IMR-90 (cell line): ENCODE measurements at regions not wholly inside any gene's neighbourhood (a gene's known extent, or its start where the extent isn't known, plus 50 kb on each side); places are given as distances from the start of the nearest gene placed in this dataset.

Experiments used
- ATAC-seq: fragments of 200-7000 bp; cut with Tn5 transposase; 2 replicates; pipeline ENCODE4 v1.9.1; 2020; ENCODE audit warnings: low read depth, mild to moderate bottlenecking, moderate library complexity
- BruUV-seq: library from RNA; stranded (reverse); fragments of 400-500 nt; replicated peaks from 2 replicates; lab custom pipeline; 2021; lab: Mats Ljungman, UMichigan
- CTCF ChIA-PET: fragments of 300-600 bp; formaldehyde crosslinking; extraction: SDS; loops from one replicate; lab custom pipeline; 2021; ENCODE audit warnings: antibody characterized with exemption; lab: Yijun Ruan, JAX
- POLR2A ChIA-PET: fragments of 300-600 bp; sonication (Branson Sonifier 250); formaldehyde crosslinking; loops from one replicate; lab custom pipeline; 2022; ENCODE audit warnings: antibody characterized with exemption; ENCODE audit not compliant: unreplicated experiment; lab: Charles Lee
- DNase-seq: peaks from one replicate; pipeline ENCODE4 v3.0.0; 2013
- H2AFZ ChIP-seq: replicated peaks from 2 replicates; pipeline ENCODE3; 2013; ENCODE audit warnings: low read length, mild to moderate bottlenecking; ENCODE audit not compliant: poor library complexity
- H2AK5ac ChIP-seq: 2 replicates; pipeline ENCODE4 v1.6.1; 2013; ENCODE audit warnings: low read depth, low read length, inconsistent platforms
- H2AK9ac ChIP-seq: replicated peaks from 2 replicates; pipeline ENCODE3; 2013; ENCODE audit warnings: mild to moderate bottlenecking, low read depth, low read length, moderate library complexity; ENCODE audit not compliant: poor library complexity
- H2BK120ac ChIP-seq: 2 replicates; pipeline ENCODE4 v1.6.1; 2013; ENCODE audit warnings: low read depth, low read length, inconsistent platforms
- H2BK15ac ChIP-seq: 3 replicates; pipeline ENCODE4 v1.6.1; 2013; ENCODE audit warnings: low read depth, low read length, inconsistent platforms
- H2BK20ac ChIP-seq: 2 replicates; pipeline ENCODE4 v1.6.1; 2013; ENCODE audit warnings: low read depth, mild to moderate bottlenecking, inconsistent platforms, low read length, moderate library complexity
- H2BK5ac ChIP-seq: 2 replicates; pipeline ENCODE4 v1.6.1; 2013; ENCODE audit warnings: mild to moderate bottlenecking, low read depth, low read length, inconsistent platforms; ENCODE audit not compliant: poor library complexity, severe bottlenecking
- H3K14ac ChIP-seq: replicated peaks from 2 replicates; pipeline ENCODE4 v1.6.1; 2013; ENCODE audit warnings: low read depth, low read length, inconsistent platforms
- H3K18ac ChIP-seq: 2 replicates; pipeline ENCODE4 v1.6.1; 2013; ENCODE audit warnings: low read depth, low read length, control low read depth
- H3K23ac ChIP-seq: 2 replicates; pipeline ENCODE4 v1.6.1; 2013; ENCODE audit warnings: low read depth, low read length, inconsistent platforms
- H3K27ac ChIP-seq: 2 replicates; pipeline ENCODE4 v1.5.1; 2013; ENCODE audit warnings: mild to moderate bottlenecking, control low read depth, low read length; ENCODE audit not compliant: insufficient read depth
- H3K27me3 ChIP-seq: 2 replicates; pipeline ENCODE4 v1.6.1; 2013; ENCODE audit warnings: low read length; ENCODE audit not compliant: control insufficient read depth, insufficient read depth
- H3K36me3 ChIP-seq: 2 replicates; pipeline ENCODE4 v1.6.1; 2013; ENCODE audit warnings: low read length, mixed read lengths; ENCODE audit not compliant: control insufficient read depth, insufficient read depth
- H3K4ac ChIP-seq: 2 replicates; pipeline ENCODE4 v1.6.1; 2013; ENCODE audit warnings: low read depth, low read length, inconsistent platforms
- H3K4me1 ChIP-seq: 2 replicates; pipeline ENCODE4 v1.6.1; 2013; ENCODE audit warnings: low read length, mixed read lengths; ENCODE audit not compliant: control insufficient read depth, insufficient read depth
- H3K4me2 ChIP-seq: 2 replicates; pipeline ENCODE4 v1.6.1; 2013; ENCODE audit warnings: low read depth, mild to moderate bottlenecking, control low read depth, low read length, moderate library complexity
- H3K4me3 ChIP-seq: 2 replicates; pipeline ENCODE4 v1.5.1; 2013; ENCODE audit warnings: low read depth, mild to moderate bottlenecking, control low read depth, low read length, moderate library complexity; ENCODE audit not compliant: insufficient read depth
- H3K56ac ChIP-seq: 2 replicates; pipeline ENCODE4 v1.6.1; 2013; ENCODE audit warnings: low read length, inconsistent platforms; ENCODE audit not compliant: insufficient read depth; ENCODE audit errors: extremely low read depth
- H3K79me1 ChIP-seq, 2 experiments: 2 replicates each; pipeline ENCODE4 v1.6.1; 2013; ENCODE audit warnings: low read length in 2 of 2, inconsistent platforms in 1 of 2, low read depth in 1 of 2
- H3K9ac ChIP-seq: 2 replicates; pipeline ENCODE4 v1.6.1; 2013; ENCODE audit warnings: low read depth, low read length, control low read depth
- H3K9me1 ChIP-seq: 2 replicates; pipeline ENCODE4 v1.6.1; 2013; ENCODE audit warnings: low read length, inconsistent platforms; ENCODE audit not compliant: insufficient read depth
- H3K9me3 ChIP-seq: 2 replicates; pipeline ENCODE4 v1.6.1; 2013; ENCODE audit warnings: low read length; ENCODE audit not compliant: control insufficient read depth, insufficient read depth
- H4K20me1 ChIP-seq: 2 replicates; pipeline ENCODE4 v1.6.1; 2013; ENCODE audit warnings: low read length, inconsistent platforms; ENCODE audit not compliant: insufficient read depth
- H4K5ac ChIP-seq: 2 replicates; pipeline ENCODE4 v1.6.1; 2013; ENCODE audit warnings: mild to moderate bottlenecking, low read depth, low read length, control low read depth
- H4K8ac ChIP-seq, 2 experiments: 2 replicates each; pipeline ENCODE4 v1.6.1; 2013; ENCODE audit warnings: low read depth in 2 of 2, low read length in 2 of 2, control low read depth in 1 of 2, inconsistent platforms in 1 of 2
- H4K91ac ChIP-seq: 2 replicates; pipeline ENCODE4 v1.6.1; 2013; ENCODE audit warnings: low read depth, low read length, inconsistent platforms; ENCODE audit not compliant: insufficient read depth
- BHLHE40 ChIP-seq: fragments of 150-350 bp; IDR thresholded peaks from 2 replicates; pipeline ENCODE4 v1.6.1; 2016; ENCODE audit warnings: mild to moderate bottlenecking, low read depth, low read length
- CEBPB ChIP-seq: IDR thresholded peaks from 2 replicates; pipeline ENCODE4 v1.6.1; 2012; ENCODE audit warnings: low read depth, low read length, improper control_type of control experiment
- CHD1 ChIP-seq: IDR thresholded peaks from 2 replicates; pipeline ENCODE4 v1.6.1; 2012; ENCODE audit warnings: low read depth, low read length, improper control_type of control experiment
- FOS ChIP-seq: fragments of 150-350 bp; IDR thresholded peaks from 2 replicates; pipeline ENCODE4 v1.6.1; 2016; ENCODE audit warnings: low read depth, low read length
- MAFK ChIP-seq: IDR thresholded peaks from 2 replicates; pipeline ENCODE4 v1.6.1; 2012; ENCODE audit warnings: low read depth, low read length, improper control_type of control experiment
- MAZ ChIP-seq: IDR thresholded peaks from 2 replicates; pipeline ENCODE4 v1.6.1; 2012; ENCODE audit warnings: low read depth, mild to moderate bottlenecking, low read length, improper control_type of control experiment, moderate library complexity, borderline replicate concordance
- MXI1 ChIP-seq: IDR thresholded peaks from 2 replicates; pipeline ENCODE4 v1.6.1; 2012; ENCODE audit warnings: low read depth, mild to moderate bottlenecking, low read length, moderate library complexity, borderline replicate concordance
- NFE2L2 ChIP-seq: fragments of 150-350 bp; IDR thresholded peaks from 2 replicates; pipeline ENCODE4 v1.6.1; 2016; ENCODE audit warnings: low read depth, mild to moderate bottlenecking, low read length
- POLR2A ChIP-seq: IDR thresholded peaks from 2 replicates; pipeline ENCODE4 v1.6.1; 2012; ENCODE audit warnings: mild to moderate bottlenecking, low read depth, low read length
- RAD21 ChIP-seq: IDR thresholded peaks from 2 replicates; pipeline ENCODE4 v1.6.1; 2012; ENCODE audit warnings: low read length, improper control_type of control experiment
- RCOR1 ChIP-seq: IDR thresholded peaks from 2 replicates; pipeline ENCODE4 v1.6.1; 2012; ENCODE audit warnings: mild to moderate bottlenecking, low read length, improper control_type of control experiment; ENCODE audit not compliant: insufficient replicate concordance
- RFX5 ChIP-seq: IDR thresholded peaks from 2 replicates; pipeline ENCODE4 v1.8.0; 2012; ENCODE audit warnings: low read depth, mild to moderate bottlenecking, low read length, moderate library complexity
- SMC3 ChIP-seq: fragments of 150-350 bp; IDR thresholded peaks from 2 replicates; pipeline ENCODE4 v1.6.1; 2016; ENCODE audit warnings: low read depth, mild to moderate bottlenecking, antibody characterized with exemption, low read length, moderate library complexity
- USF2 ChIP-seq: fragments of 150-350 bp; IDR thresholded peaks from 2 replicates; pipeline ENCODE4 v1.6.1; 2017; ENCODE audit warnings: mild to moderate bottlenecking, antibody characterized with exemption, low read length, low read depth
- WGBS, 2 experiments: methylation state at CpG; one replicate each; pipeline versions ENCODE4 v1.1.5 to v1.1.7; 2013; ENCODE audit warnings: missing lambda C conversion rate in 2 of 2; ENCODE audit not compliant: insufficient read length in 1 of 2; ENCODE audit errors: extremely low coverage in 2 of 2; 5-methylcytosine and 5-hydroxymethylcytosine counted together
- dilution Hi-C: fragments of 300-500 bp; cut with HindIII; formaldehyde crosslinking; loops from one replicate; pipeline ENCODE4 v1.14.3; 2018; ENCODE audit warnings: low sequenced_read_pairs; ENCODE audit not compliant: unreplicated experiment
- in situ Hi-C: fragments of 300-500 bp; cut with MboI; formaldehyde crosslinking; loops from 3 replicates; pipeline ENCODE4 v1.14.3; 2019; ENCODE audit warnings: low sequenced_read_pairs, inconsistent platforms, mixed read lengths
- intact Hi-C: fragments of 100-400 bp; cut with micrococcal nuclease; formaldehyde crosslinking; loops from 2 replicates; pipeline ENCODE4 v1.10.0; 2022
- TF ChIP-seq, protein P1 (sequence below): conservative IDR thresholded peaks from 2 replicates; pipeline ENCODE4 v1.5.1; 2012; ENCODE audit warnings: mild to moderate bottlenecking, low read depth, low read length, improper control_type of control experiment
- TF ChIP-seq, protein P2 (sequence below): fragments of 150-350 bp; IDR thresholded peaks from 2 replicates; pipeline ENCODE4 v1.6.1; 2016; ENCODE audit warnings: low read depth, mild to moderate bottlenecking, low read length, moderate library complexity, borderline replicate concordance

GRCh38 chr1:208603721-208604120 lies 359.5 kb upstream of the PLXNA2 start:
- Histone ChIP-seq H3K79me1 (no peaks in the 10 kb centered on the region), H3K9me1 (no peaks in the 10 kb centered on the region), H4K20me1 (no peaks in the 10 kb centered on the region), H4K5ac (no peak overlapping the region), H3K4me1 (no peaks in the 10 kb centered on the region), H2AK9ac (no peak overlapping the region), H3K27me3 (no peaks in the 10 kb centered on the region), H3K4me2 (no peak overlapping the region), H3K4me3 (no peak overlapping the region), H2AK5ac (no peak overlapping the region), H4K91ac (no peak overlapping the region), H2BK20ac (no peak overlapping the region), H3K56ac (no peak overlapping the region), H4K8ac (no peak overlapping the region), H2BK15ac (no peak overlapping the region), H3K9me3 (peaks cover 3% of the 10 kb centered on the region; the same call in 1 of the 2 replicates), H3K9ac (no peak overlapping the region), H3K27ac (no peak overlapping the region), H3K4ac (no peak overlapping the region), H3K14ac (no peak overlapping the region), H2BK120ac (no peak overlapping the region), H3K36me3 (no peaks in the 10 kb centered on the region), H3K23ac (no peak overlapping the region), H2BK5ac (no peak overlapping the region), H2AFZ (no peak overlapping the region), H3K18ac (no peak overlapping the region)
- BruUV-seq, result no TSS peak
- in situ Hi-C loops, result no loop called here
- TF ChIP-seq RAD21 (no peak), MAFK (no peak), MXI1 (no peak), CEBPB (no peak), RFX5 (no peak), USF2 (no peak), POLR2A (no peak), SMC3 (no peak), FOS (no peak), NFE2L2 (no peak), MAZ (no peak), RCOR1 (no peak), CHD1 (no peak), BHLHE40 (no peak)
- TF ChIP-seq, protein P1, sequence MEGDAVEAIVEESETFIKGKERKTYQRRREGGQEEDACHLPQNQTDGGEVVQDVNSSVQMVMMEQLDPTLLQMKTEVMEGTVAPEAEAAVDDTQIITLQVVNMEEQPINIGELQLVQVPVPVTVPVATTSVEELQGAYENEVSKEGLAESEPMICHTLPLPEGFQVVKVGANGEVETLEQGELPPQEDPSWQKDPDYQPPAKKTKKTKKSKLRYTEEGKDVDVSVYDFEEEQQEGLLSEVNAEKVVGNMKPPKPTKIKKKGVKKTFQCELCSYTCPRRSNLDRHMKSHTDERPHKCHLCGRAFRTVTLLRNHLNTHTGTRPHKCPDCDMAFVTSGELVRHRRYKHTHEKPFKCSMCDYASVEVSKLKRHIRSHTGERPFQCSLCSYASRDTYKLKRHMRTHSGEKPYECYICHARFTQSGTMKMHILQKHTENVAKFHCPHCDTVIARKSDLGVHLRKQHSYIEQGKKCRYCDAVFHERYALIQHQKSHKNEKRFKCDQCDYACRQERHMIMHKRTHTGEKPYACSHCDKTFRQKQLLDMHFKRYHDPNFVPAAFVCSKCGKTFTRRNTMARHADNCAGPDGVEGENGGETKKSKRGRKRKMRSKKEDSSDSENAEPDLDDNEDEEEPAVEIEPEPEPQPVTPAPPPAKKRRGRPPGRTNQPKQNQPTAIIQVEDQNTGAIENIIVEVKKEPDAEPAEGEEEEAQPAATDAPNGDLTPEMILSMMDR, result no peak
- TF ChIP-seq, protein P2, sequence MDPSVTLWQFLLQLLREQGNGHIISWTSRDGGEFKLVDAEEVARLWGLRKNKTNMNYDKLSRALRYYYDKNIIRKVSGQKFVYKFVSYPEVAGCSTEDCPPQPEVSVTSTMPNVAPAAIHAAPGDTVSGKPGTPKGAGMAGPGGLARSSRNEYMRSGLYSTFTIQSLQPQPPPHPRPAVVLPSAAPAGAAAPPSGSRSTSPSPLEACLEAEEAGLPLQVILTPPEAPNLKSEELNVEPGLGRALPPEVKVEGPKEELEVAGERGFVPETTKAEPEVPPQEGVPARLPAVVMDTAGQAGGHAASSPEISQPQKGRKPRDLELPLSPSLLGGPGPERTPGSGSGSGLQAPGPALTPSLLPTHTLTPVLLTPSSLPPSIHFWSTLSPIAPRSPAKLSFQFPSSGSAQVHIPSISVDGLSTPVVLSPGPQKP, result no peak
- no CpG with 5 or more reads among the region's 2 CpGs for WGBS, 2 experiments
- ATAC-seq (no peak), DNase-seq (no peak)
- intact Hi-C loops, result no loop called here
- ChIA-PET CTCF (interaction anchor here (0.6 kb wide), 1 partner anchor 606 kb away, joined by 3 read pairs; no protein-coding TSS in a partner anchor), POLR2A (no interaction called here)
- dilution Hi-C loops, result no loop called here
